Epithelial cell of esophagus (primary cell): ENCODE measurements at regions not wholly inside any gene's neighbourhood (a gene's known extent, or its start where the extent isn't known, plus 50 kb on each side); places are given as distances from the start of the nearest gene placed in this dataset.
A peak's percentile ranks its signal among the peaks of the same experiment; 100 is the strongest.
"Not testable (repeated sequence)": the region's sequence is repeated elsewhere in the genome, so short reads cannot be mapped to it uniquely, and the experiment has no call there.

ENCODE experiments used
- DNase-seq: peaks from one replicate; pipeline ENCODE4 v3.0.0; 2010; ENCODE audit warnings: low read depth
- H3K4me3 ChIP-seq: 2 replicates; pipeline ENCODE4 v1.5.1; 2011; ENCODE audit warnings: mild to moderate bottlenecking, low read length, control low read depth
- CTCF ChIP-seq: IDR thresholded peaks from 2 replicates; pipeline ENCODE4 v1.5.1; 2011; ENCODE audit warnings: low read depth, mild to moderate bottlenecking, low read length, control low read depth, inconsistent platforms; ENCODE audit not compliant: insufficient read depth; ENCODE audit errors: missing control alignments

DNA sequence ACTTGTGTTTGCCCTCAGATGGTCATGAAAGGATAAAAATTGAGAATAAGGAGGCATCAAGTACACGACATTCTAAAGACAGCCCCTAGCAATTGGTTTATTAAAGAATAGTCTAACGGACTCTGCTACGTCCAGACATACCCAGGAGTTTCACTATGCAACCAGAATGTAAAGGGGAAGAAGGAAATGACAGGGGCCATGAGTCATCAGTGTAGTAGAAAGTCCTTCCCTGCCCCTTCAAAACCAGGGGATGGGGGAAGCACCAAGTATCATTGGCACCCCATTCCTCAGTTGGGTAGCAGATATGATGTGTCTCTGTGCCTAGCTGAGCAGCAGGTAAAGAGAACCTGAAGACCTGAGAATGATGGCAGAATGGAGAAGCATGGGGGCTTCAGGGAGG is 367.4 kb downstream of the IL20RB start:
- no peak for TF ChIP-seq CTCF
- no peak overlapping the region for H3K4me3 ChIP-seq
- DNase-seq = no peak

- no peak for DNase-seq
- no peak overlapping the region for H3K4me3 ChIP-seq
- TF ChIP-seq CTCF = no peak
Observed at GRCh38 chr3:137325934-137326333, 368.2 kb downstream of the IL20RB start.

GRCh38 chr3:137329594-137329993 is 371.8 kb downstream of the IL20RB start:
- no peak for DNase-seq
- no peak overlapping the region for H3K4me3 ChIP-seq
- TF ChIP-seq CTCF = no peak

DNA sequence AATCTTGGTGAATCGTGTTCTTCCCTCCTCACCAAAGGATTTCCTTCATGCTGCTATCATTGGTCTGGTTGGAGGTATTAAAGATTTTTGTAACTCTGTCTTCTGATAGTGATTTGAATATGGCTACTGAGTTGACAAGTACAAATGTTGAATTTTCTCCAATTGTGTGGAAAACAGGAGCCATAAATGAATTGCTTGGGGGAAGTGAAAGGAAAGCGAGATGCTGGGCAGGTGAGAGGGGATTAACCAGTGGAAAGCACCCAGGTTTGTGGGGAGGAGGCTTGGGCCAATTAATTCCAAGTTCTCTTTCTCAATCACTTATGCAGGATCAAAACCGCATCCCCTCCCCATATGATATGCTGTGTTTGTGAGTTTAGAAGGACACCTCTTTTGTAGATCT is 372.5 kb downstream of the IL20RB start:
- no peak for TF ChIP-seq CTCF
- DNase-seq = no peak
- no peak overlapping the region for H3K4me3 ChIP-seq

GRCh38 chr3:137332297-137332696 is 374.5 kb downstream of the IL20RB start:
- TF ChIP-seq CTCF = no peak
- DNase-seq = peak; percentile 13
- no peak overlapping the region for H3K4me3 ChIP-seq

GRCh38 chr3:137335478-137335877 is 377.7 kb downstream of the IL20RB start:
- DNase-seq = no peak
- no peak for TF ChIP-seq CTCF
- H3K4me3 ChIP-seq = no peak overlapping the region

DNA sequence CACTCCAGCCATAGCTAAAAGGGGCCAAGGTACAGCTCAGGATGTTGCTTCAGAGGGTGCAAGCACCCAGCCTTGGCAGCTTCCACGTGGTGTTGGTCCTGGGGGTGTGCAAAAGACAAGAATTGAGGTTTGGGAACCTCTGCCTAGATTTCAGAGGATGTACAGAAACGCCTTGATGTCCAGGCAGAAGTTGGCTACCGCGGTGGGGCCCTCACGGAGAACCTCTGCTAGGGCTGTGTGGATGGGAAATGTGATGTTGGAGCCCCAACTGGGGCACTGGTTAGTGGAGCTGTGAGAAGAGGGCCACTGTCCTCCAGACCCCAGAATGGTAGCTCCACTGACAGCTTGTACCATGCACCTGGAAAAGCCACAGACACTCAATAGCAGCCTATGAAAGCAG is 380.6 kb downstream of the IL20RB start:
- not testable (repeated sequence) for DNase-seq, H3K4me3 ChIP-seq

GRCh38 chr3:137343283-137343682 is 385.5 kb downstream of the IL20RB start:
- DNase-seq = no peak
- TF ChIP-seq CTCF = no peak
- no peak overlapping the region for H3K4me3 ChIP-seq
